ENCODE measurements at regions not wholly inside any gene's neighbourhood (a gene's known extent, or its start where the extent isn't known, plus 50 kb on each side); places are given as distances from the start of the nearest gene placed in this dataset.

- TF ChIP-seq CTCF (conservative IDR thresholded peaks at IDR 0.05; ENCODE audit: low read depth in 2 of 2): no peak
- no peak for TF ChIP-seq POLR2AphosphoS5 (IDR thresholded peaks at IDR 0.05; ENCODE audit: low read depth)
- TF ChIP-seq EZH2 (IDR thresholded peaks at IDR 0.05; ENCODE audit: low read depth, unreplicated experiment): no peak
- no peak for TF ChIP-seq REST (IDR thresholded peaks at IDR 0.05; ENCODE audit: unreplicated experiment)
- no peak for TF ChIP-seq EZH2phosphoT487 (IDR thresholded peaks at IDR 0.05; ENCODE audit: unreplicated experiment)
- no peak for TF ChIP-seq ZNF114 (CRISPR knock-in tag; IDR thresholded peaks at IDR 0.05)
- TF ChIP-seq ZNF462 (CRISPR knock-in tag; IDR thresholded peaks at IDR 0.05): no peak
- no peak for TF ChIP-seq CREB1 (CRISPR knock-in tag; IDR thresholded peaks at IDR 0.05; ENCODE audit: low read depth)
- no peak for TF ChIP-seq ETS1 (IDR thresholded peaks at IDR 0.05)
- no peak for TF ChIP-seq STAT1 (IDR thresholded peaks at IDR 0.05; ENCODE audit: unreplicated experiment)
- no peak for TF ChIP-seq JUNB (IDR thresholded peaks at IDR 0.05; ENCODE audit: unreplicated experiment)
- TF ChIP-seq ZNF331 (CRISPR knock-in tag; IDR thresholded peaks at IDR 0.05; ENCODE audit: low read depth): no peak
- TF ChIP-seq NANOG (IDR thresholded peaks at IDR 0.05; ENCODE audit: borderline replicate concordance): no peak
These were observed 64.0 kb downstream of the OLIG1 start for GRCh38 chr21:33133892-33134291.
